Keratinocyte (primary cell): ENCODE measurements at regions not wholly inside any gene's neighbourhood (a gene's known extent, or its start where the extent isn't known, plus 50 kb on each side); places are given as distances from the start of the nearest gene placed in this dataset.
A peak's percentile ranks its signal among the peaks of the same experiment; 100 is the strongest.

ENCODE experiments used
- DNase-seq: peaks from one replicate; pipeline ENCODE4 v3.0.0-alpha.2; 2011; ENCODE audit warnings: low read depth, missing footprints, low spot score
- FAIRE-seq: peaks from 2 replicates; lab custom pipeline; 2011; peaks lifted over from hg19 to GRCh38; lab: Jason Lieb, UNC
- H2AFZ ChIP-seq: 2 replicates; pipeline ENCODE4 v1.6.0; 2012; ENCODE audit warnings: low read length, control low read depth, inconsistent platforms; ENCODE audit not compliant: control insufficient read depth
- H3K27ac ChIP-seq: 2 replicates; pipeline ENCODE4 v1.5.1; 2011; ENCODE audit warnings: low read length; ENCODE audit not compliant: control insufficient read depth, insufficient read depth
- H3K27me3 ChIP-seq: 3 replicates; pipeline ENCODE4 v1.6.0; 2011; ENCODE audit warnings: low read length; ENCODE audit not compliant: control insufficient read depth, insufficient read depth; ENCODE audit errors: extremely low read depth
- H3K36me3 ChIP-seq, 2 experiments: 2 replicates in 1 of 2; 3 replicates in 1 of 2; pipeline ENCODE4 v1.5.1; 2011; ENCODE audit warnings: low read length in 2 of 2, mild to moderate bottlenecking in 1 of 2; ENCODE audit not compliant: control insufficient read depth in 2 of 2, insufficient read depth in 2 of 2; ENCODE audit errors: extremely low read depth in 1 of 2
- H3K4me1 ChIP-seq: 3 replicates; pipeline ENCODE4 v1.5.1; 2011; ENCODE audit warnings: low read length; ENCODE audit not compliant: control insufficient read depth, insufficient read depth; ENCODE audit errors: extremely low read depth
- H3K4me2 ChIP-seq: 3 replicates; pipeline ENCODE4 v1.6.0; 2011; ENCODE audit warnings: low read depth, low read length; ENCODE audit not compliant: control insufficient read depth, insufficient read depth; ENCODE audit errors: extremely low read depth
- H3K4me3 ChIP-seq, 3 experiments: fragments of 200-600 bp in 1 of 3; sonication (generic) in 1 of 3; 2 replicates in 2 of 3; 3 replicates in 1 of 3; pipeline ENCODE4 v1.5.1; 2011 to 2016; ENCODE audit warnings: low read length in 3 of 3, mild to moderate bottlenecking in 3 of 3, control low read depth in 2 of 3, inconsistent platforms in 1 of 3, low read depth in 1 of 3, mixed read lengths in 1 of 3, mixed run types in 1 of 3, moderate library complexity in 1 of 3; ENCODE audit not compliant: control insufficient read depth in 2 of 3, insufficient read depth in 2 of 3; ENCODE audit errors: extremely low read depth in 1 of 3
- H3K79me2 ChIP-seq: 2 replicates; pipeline ENCODE4 v1.6.0; 2012; ENCODE audit warnings: low read length; ENCODE audit not compliant: control insufficient read depth, insufficient read depth
- H3K9ac ChIP-seq: 3 replicates; pipeline ENCODE4 v1.6.0; 2011; ENCODE audit warnings: low read length; ENCODE audit not compliant: control insufficient read depth, insufficient read depth; ENCODE audit errors: extremely low read depth
- H3K9me1 ChIP-seq: 3 replicates; pipeline ENCODE4 v1.6.0; 2011; ENCODE audit warnings: low read length; ENCODE audit not compliant: control insufficient read depth, insufficient read depth; ENCODE audit errors: extremely low read depth
- H3K9me3 ChIP-seq: 2 replicates; pipeline ENCODE4 v1.5.1; 2012; ENCODE audit warnings: low read depth, low read length; ENCODE audit not compliant: control insufficient read depth
- H4K20me1 ChIP-seq: 3 replicates; pipeline ENCODE4 v1.6.0; 2011; ENCODE audit warnings: low read length; ENCODE audit not compliant: control insufficient read depth, insufficient read depth; ENCODE audit errors: extremely low read depth
- CTCF ChIP-seq, 3 experiments: IDR thresholded peaks in 1 of 3; conservative IDR thresholded peaks in 1 of 3; optimal IDR thresholded peaks in 1 of 3; 2 replicates in 2 of 3; 3 replicates in 1 of 3; pipeline versions ENCODE3 to v1.5.1; 2011; ENCODE audit warnings: low read length in 3 of 3, mild to moderate bottlenecking in 3 of 3, moderate library complexity in 2 of 3, control low read depth in 1 of 3, inconsistent platforms in 1 of 3; ENCODE audit not compliant: insufficient read depth in 2 of 3; ENCODE audit errors: extremely low read depth in 1 of 3
- EZH2 ChIP-seq: IDR thresholded peaks from one replicate; pipeline ENCODE4 v1.6.1; 2012; ENCODE audit warnings: inconsistent platforms, mild to moderate bottlenecking, low read length, moderate library complexity
- dilution Hi-C: fragments of 300-500 bp; cut with MboI; formaldehyde crosslinking; loops from one replicate; pipeline ENCODE4 v1.7.0; 2020; ENCODE audit warnings: low sequenced_read_pairs; ENCODE audit not compliant: extremely low pct_ligation_motif_present

- TF ChIP-seq EZH2 (no peak), CTCF (optimal IDR thresholded peaks at IDR 0.05 in 1 of 3, IDR thresholded peaks at IDR 0.05 in 1 of 3, conservative IDR thresholded peaks at IDR 0.05 in 1 of 3; ENCODE audit: extremely low read depth in 1 of 3, insufficient read depth in 2 of 3, low read length in 3 of 3) (no peak)
- dilution Hi-C loops = no loop called here
- Histone ChIP-seq H3K4me2 (no peak overlapping the region), H3K36me3 (no peaks in the 10 kb centered on the region), H4K20me1 (no peaks in the 10 kb centered on the region), H3K9ac (no peak overlapping the region), H3K4me1 (peaks cover 4% of the 10 kb centered on the region), H3K4me3 (no peak overlapping the region), H2AFZ (no peak overlapping the region), H3K9me1 (no peaks in the 10 kb centered on the region), H3K9me3 (no peaks in the 10 kb centered on the region), H3K27me3 (no peaks in the 10 kb centered on the region), H3K79me2 (no peaks in the 10 kb centered on the region), H3K27ac (no peak overlapping the region)
- FAIRE-seq = peak; percentile 64
- DNase-seq = no peak
Measured at GRCh38 chr1:208520438-208521099, 276.4 kb upstream of the PLXNA2 start.

- Histone ChIP-seq H3K27me3 (no peaks in the 10 kb centered on the region), H3K36me3 (no peaks in the 10 kb centered on the region), H3K9ac (no peak overlapping the region), H3K4me2 (no peak overlapping the region), H3K27ac (no peak overlapping the region), H4K20me1 (no peaks in the 10 kb centered on the region), H2AFZ (no peak overlapping the region), H3K9me1 (no peaks in the 10 kb centered on the region), H3K4me3 (no peak overlapping the region), H3K9me3 (no peaks in the 10 kb centered on the region), H3K4me1 (peaks cover 4% of the 10 kb centered on the region), H3K79me2 (no peaks in the 10 kb centered on the region)
- TF ChIP-seq EZH2 = no peak
- TF ChIP-seq CTCF (optimal IDR thresholded peaks at IDR 0.05 in 1 of 3, IDR thresholded peaks at IDR 0.05 in 1 of 3, conservative IDR thresholded peaks at IDR 0.05 in 1 of 3; ENCODE audit: extremely low read depth in 1 of 3, insufficient read depth in 2 of 3, low read length in 3 of 3) = no peak
- dilution Hi-C loops = no loop called here
- DNase-seq (no peak), FAIRE-seq (no peak)
Measured at GRCh38 chr1:208521534-208521933, 277.4 kb upstream of the PLXNA2 start.
